ENCODE measurements at regions not wholly inside any gene's neighbourhood (a gene's known extent, or its start where the extent isn't known, plus 50 kb on each side); places are given as distances from the start of the nearest gene placed in this dataset.

DNA sequence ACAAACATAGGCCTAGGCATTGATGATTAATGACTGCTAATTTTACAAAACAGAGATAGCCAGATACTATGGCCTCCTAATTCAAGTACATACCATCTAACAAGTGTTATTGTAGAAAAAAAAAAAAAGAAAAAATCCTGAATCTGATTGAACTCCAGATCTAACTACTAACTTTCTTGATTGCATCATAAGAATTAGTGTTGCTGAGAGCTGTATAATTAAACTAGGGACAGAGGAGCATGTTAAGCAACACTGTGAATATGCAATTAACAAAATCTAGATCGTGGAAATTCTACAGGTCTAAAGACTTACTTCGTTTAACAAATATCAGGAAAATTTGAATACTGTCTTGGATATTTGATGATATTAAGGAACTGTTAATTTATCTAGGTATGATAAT lies 208.3 kb upstream of the ZNF608 start:
- Histone ChIP-seq H3K36me3 (ENCODE audit: control insufficient read depth in 4 of 4, insufficient read depth in 4 of 4, low read length in 4 of 4) (no peaks in the 10 kb centered on the region), H3K27me3 (ENCODE audit: control insufficient read depth in 3 of 3, insufficient read depth in 3 of 3, low read length in 2 of 3) (no peaks in the 10 kb centered on the region), H3K9ac (ENCODE audit: insufficient read depth in 1 of 2, low read length in 2 of 2) (no peak overlapping the region), H3K27ac (ENCODE audit: low read depth in 1 of 2, low read length in 1 of 2) (no peak overlapping the region), H3K4me3 (no peak overlapping the region), H3K4me1 (ENCODE audit: control insufficient read depth in 5 of 5, insufficient read depth in 5 of 5, low read length in 5 of 5) (no peaks in the 10 kb centered on the region), H3K9me3 (ENCODE audit: control insufficient read depth in 4 of 4, insufficient read depth in 3 of 4, low read length in 3 of 4) (no peaks in the 10 kb centered on the region)
- TF ChIP-seq, protein P1, sequence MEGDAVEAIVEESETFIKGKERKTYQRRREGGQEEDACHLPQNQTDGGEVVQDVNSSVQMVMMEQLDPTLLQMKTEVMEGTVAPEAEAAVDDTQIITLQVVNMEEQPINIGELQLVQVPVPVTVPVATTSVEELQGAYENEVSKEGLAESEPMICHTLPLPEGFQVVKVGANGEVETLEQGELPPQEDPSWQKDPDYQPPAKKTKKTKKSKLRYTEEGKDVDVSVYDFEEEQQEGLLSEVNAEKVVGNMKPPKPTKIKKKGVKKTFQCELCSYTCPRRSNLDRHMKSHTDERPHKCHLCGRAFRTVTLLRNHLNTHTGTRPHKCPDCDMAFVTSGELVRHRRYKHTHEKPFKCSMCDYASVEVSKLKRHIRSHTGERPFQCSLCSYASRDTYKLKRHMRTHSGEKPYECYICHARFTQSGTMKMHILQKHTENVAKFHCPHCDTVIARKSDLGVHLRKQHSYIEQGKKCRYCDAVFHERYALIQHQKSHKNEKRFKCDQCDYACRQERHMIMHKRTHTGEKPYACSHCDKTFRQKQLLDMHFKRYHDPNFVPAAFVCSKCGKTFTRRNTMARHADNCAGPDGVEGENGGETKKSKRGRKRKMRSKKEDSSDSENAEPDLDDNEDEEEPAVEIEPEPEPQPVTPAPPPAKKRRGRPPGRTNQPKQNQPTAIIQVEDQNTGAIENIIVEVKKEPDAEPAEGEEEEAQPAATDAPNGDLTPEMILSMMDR (IDR thresholded peaks at IDR 0.05; ENCODE audit: control extremely low read depth, extremely low read depth), result no peak
- 93 to 94% methylated on average over 2 of the region's 2 CpGs for WGBS, 2 donors
- no peak for DNase-seq
- no peak for ATAC-seq (ENCODE audit: insufficient read depth, low FRiP score)

DNA sequence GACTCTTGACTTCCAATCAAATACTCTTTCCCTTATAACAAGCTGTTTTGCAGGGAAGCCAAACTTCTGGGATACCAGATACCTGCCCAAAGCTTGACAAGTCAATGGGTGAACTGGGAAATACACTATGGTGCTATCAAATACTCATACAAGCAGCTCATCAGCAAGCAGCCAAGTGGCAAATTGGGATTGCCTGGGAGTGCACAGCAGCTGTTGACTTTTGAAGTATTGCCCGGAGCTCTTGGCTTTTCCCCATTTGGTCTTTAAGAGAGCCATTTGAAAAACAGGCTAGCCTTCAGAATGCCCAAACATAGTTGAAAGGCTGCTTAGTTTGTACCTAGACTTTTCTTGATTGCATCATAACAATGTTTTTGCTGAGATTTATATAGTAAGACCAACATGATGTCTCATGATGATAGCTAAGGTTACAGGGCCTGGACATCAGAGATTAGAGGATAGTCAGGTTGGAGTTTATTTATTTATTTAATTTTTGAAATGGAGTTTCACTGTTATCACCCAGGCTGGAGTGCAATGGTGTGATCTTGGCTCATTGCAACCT lies 210.1 kb upstream of the ZNF608 start:
- TF ChIP-seq, protein P1 (IDR thresholded peaks at IDR 0.05; ENCODE audit: control extremely low read depth, extremely low read depth), result no peak
- Histone ChIP-seq H3K4me1 (ENCODE audit: control insufficient read depth in 5 of 5, insufficient read depth in 5 of 5, low read length in 5 of 5) (no peaks in the 10 kb centered on the region), H3K27me3 (ENCODE audit: control insufficient read depth in 3 of 3, insufficient read depth in 3 of 3, low read length in 2 of 3) (no peaks in the 10 kb centered on the region), H3K27ac (ENCODE audit: low read depth in 1 of 2, low read length in 1 of 2) (no peak overlapping the region), H3K4me3 (no peak overlapping the region), H3K9me3 (ENCODE audit: control insufficient read depth in 4 of 4, insufficient read depth in 3 of 4, low read length in 3 of 4) (no peaks in the 10 kb centered on the region), H3K36me3 (ENCODE audit: control insufficient read depth in 4 of 4, insufficient read depth in 4 of 4, low read length in 4 of 4) (no peaks in the 10 kb centered on the region), H3K9ac (ENCODE audit: insufficient read depth in 1 of 2, low read length in 2 of 2) (no peak overlapping the region)
- DNase-seq, result peak in 1 of 3 donors; percentile 12
- ATAC-seq (ENCODE audit: insufficient read depth, low FRiP score), result no peak
- WGBS, 2 donors, result 75 to 87% methylated on average over 1 of the region's 1 CpG

DNA sequence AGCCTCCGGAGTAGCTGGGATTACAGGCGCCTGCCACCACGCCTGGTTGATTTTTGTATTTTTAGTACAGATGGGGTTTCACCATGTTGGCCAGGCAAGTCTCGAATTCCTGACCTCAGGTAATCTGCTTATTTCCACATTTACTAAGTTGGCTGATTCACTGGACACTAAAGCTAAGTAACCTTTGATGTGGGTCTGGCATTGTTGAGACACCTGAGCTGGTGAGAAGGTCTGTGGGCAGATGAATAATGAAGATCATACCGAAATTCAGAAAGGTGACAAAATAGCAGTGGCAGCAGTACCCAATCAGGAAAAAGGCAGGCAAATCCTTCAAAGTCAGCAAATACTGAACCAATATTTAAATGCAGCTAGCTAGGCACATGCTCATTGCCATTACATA lies 210.6 kb upstream of the ZNF608 start:
- no peak for DNase-seq
- Histone ChIP-seq H3K27ac (ENCODE audit: low read depth in 1 of 2, low read length in 1 of 2) (no peak overlapping the region), H3K4me3 (no peak overlapping the region), H3K9me3 (ENCODE audit: control insufficient read depth in 4 of 4, insufficient read depth in 3 of 4, low read length in 3 of 4) (no peaks in the 10 kb centered on the region), H3K4me1 (ENCODE audit: control insufficient read depth in 5 of 5, insufficient read depth in 5 of 5, low read length in 5 of 5) (no peaks in the 10 kb centered on the region), H3K27me3 (ENCODE audit: control insufficient read depth in 3 of 3, insufficient read depth in 3 of 3, low read length in 2 of 3) (no peaks in the 10 kb centered on the region), H3K36me3 (ENCODE audit: control insufficient read depth in 4 of 4, insufficient read depth in 4 of 4, low read length in 4 of 4) (no peaks in the 10 kb centered on the region), H3K9ac (ENCODE audit: insufficient read depth in 1 of 2, low read length in 2 of 2) (no peak overlapping the region)
- ATAC-seq (ENCODE audit: insufficient read depth, low FRiP score), result no peak
- WGBS, 2 donors, result 94 to 95% methylated on average over 5 of the region's 5 CpGs
- TF ChIP-seq, protein P1 (IDR thresholded peaks at IDR 0.05; ENCODE audit: control extremely low read depth, extremely low read depth), result no peak

DNA sequence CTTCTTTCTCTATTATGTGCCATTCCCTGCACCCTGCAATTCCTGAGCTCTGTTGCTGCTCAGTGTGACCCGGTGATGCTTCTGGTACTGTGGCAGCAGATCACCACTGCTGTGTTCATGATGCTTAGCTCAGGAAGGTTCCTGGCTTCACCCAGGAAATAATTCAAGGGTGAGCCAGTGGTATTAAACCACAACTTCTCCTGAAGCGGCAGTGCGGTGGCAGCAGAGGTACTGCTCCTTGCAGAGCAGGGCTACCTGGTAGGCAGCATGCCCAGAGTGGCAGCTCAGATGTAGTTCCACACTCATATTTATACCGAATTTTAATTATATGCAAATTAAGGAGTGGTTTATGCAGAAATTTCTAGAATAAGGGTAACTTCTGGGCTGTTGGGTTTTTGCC lies 213.8 kb upstream of the ZNF608 start:
- TF ChIP-seq, protein P1 (IDR thresholded peaks at IDR 0.05; ENCODE audit: control extremely low read depth, extremely low read depth), result no peak
- DNase-seq, result no peak
- H3K36me3 ChIP-seq (ENCODE audit: control insufficient read depth in 4 of 4, insufficient read depth in 4 of 4, low read length in 4 of 4), result no peaks in the 10 kb centered on the region

More for the DNA sequence above, 213.8 kb upstream of the ZNF608 start:
- H3K4me1 ChIP-seq (ENCODE audit: control insufficient read depth in 5 of 5, insufficient read depth in 5 of 5, low read length in 5 of 5), result peaks cover 0 to 14% (median 0%) of the 10 kb centered on the region in 5 donors
- no peaks in the 10 kb centered on the region for H3K9me3 ChIP-seq (ENCODE audit: control insufficient read depth in 4 of 4, insufficient read depth in 3 of 4, low read length in 3 of 4)
- H3K27me3 ChIP-seq (ENCODE audit: control insufficient read depth in 3 of 3, insufficient read depth in 3 of 3, low read length in 2 of 3), result no peaks in the 10 kb centered on the region
- no peak for ATAC-seq (ENCODE audit: insufficient read depth, low FRiP score)
- no peak overlapping the region for H3K9ac ChIP-seq (ENCODE audit: insufficient read depth in 1 of 2, low read length in 2 of 2)
- H3K27ac ChIP-seq (ENCODE audit: low read depth in 1 of 2, low read length in 1 of 2), result no peak overlapping the region
- 67 to 78% methylated on average over 4 of the region's 4 CpGs for WGBS, 2 donors
- H3K4me3 ChIP-seq, result no peak overlapping the region

Data from lung (tissue), 11 donors.